ENCODE measurements at regions not wholly inside any gene's neighbourhood (a gene's known extent, or its start where the extent isn't known, plus 50 kb on each side); places are given as distances from the start of the nearest gene placed in this dataset.
"Not testable (repeated sequence)": the region's sequence is repeated elsewhere in the genome, so short reads cannot be mapped to it uniquely, and the experiment has no call there.

DNA sequence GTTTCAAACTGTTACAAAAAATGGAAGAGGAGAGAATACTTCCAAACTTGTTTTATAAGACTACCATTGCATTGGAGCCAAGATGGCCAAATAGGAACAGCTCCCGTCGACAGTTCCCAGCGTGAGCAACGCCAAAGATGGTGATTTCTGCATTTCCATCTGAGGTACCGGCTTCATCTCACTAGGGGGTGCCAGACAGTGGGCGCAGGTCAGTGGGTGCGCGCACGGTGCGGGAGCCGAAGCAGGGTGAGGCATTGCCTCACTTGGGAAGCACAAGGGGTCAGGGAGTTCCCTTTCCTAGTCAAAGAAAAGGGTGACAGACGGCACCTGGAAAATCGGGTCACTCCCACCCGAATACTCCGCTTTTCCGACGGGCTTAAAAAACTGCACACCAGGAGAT is 149.7 kb upstream of the POF1B start:
- not testable (repeated sequence) for DNase-seq (ENCODE audit: low read depth, low spot score)

DNA sequence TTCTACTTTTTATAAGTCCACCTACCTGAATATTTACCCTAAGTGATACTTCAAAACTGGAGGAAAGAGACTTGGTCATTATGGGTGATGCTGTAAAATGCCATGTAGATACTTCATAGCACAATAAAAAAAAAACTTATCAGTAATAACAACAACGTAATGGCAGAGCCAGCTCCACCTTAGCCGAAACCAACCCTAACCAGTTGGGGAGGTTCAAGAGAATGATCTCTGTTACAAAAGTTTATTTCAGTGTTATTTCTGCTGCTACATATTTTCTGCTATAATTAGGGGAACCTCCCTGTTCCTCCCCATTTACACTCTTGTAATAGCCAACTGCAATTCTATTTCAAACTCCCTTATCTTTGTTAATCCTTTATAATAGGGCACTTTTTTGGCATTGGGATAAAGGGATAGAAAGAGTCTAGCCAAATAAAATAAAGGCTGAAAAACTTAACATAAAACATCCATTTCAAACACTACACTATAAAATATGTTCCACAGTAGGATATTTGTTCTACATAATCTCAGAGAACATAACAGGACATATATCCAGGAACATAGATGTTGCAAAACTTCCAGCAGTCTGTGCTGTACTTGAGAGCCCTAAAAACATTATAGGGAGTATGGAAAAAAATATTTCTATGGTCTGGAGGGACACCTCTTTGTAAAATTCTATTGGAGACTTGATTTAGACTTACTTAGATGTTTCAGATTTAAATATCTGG is 138.7 kb upstream of the POF1B start:
- DNase-seq (ENCODE audit: low read depth, low spot score) = no peak

DNA sequence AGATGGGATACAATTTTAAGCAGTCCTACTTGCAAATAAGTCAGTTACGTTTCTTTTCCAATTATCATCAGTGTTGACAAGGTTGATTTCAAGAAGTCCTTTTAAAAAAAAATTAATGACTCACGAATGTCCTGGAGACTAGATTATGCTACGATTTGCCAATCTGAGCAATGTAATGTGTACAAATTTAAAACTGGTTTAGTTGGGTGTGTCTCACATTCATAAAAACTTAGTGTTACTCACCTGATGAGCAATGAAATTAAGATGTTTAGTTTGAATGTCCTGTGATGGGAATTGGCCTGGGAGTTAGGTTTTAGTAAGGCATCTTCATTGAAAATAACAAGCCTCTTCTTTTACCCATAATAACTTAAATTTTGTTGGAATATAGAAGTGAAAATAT is 136.7 kb upstream of the POF1B start:
- no peak for DNase-seq (ENCODE audit: low read depth, low spot score)

DNA sequence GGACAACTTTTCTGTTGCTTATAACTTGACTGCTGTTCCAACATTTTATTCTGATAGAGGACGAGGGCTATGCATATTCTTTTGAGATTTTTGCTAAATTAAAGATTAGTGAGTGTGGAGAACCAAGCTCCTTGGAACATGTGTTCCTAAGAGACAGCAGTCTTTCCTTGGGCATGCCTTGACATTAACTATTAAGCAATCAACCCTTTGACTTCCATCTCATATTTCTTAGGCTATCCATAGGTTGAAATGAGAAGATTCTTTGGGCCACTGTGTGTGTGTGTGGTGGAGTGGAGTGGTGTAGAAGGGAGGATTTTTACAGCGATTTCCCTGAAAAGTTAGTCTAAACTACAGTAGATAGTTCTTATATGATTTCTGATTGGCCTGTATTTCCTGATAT is 127.4 kb upstream of the POF1B start:
- no peak for DNase-seq (ENCODE audit: low read depth, low spot score)

DNA sequence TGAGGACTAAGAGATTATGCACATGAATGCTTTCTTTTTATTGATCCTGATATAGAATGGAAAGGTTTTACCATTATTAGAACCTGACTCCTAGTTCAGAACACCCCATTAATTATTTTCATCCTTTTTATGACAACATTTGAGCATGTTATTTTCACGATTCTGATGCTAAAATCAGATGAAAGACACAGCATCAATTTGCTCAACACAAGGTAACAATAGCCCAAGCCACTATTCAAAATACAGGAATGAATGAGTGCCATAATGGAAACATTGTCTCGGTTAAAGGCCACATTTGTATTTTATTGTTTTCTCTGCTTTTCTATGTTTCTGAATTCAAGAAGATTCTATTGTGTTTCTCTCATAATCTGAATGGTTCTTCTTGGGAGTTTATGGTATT is 126.3 kb upstream of the POF1B start:
- no peak for DNase-seq (ENCODE audit: low read depth, low spot score)

DNA sequence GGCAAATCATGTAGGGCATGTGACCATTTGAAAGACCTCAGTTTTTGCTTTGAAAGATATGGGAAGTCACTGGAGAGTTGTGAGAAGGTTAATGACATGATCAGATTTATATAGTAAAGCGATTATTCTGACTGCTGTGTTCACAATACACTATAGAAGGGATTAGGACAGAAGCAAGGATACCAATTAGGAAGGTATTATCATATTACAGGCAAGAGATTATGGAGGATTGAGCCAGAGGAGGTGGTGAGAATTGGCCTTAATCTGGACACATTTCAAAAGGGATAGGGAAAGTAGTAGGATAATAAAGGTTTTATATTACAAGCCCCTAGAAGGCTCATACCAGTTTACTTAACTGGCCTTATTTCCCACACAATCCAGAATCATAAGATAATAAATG is 124.9 kb upstream of the POF1B start:
- DNase-seq (ENCODE audit: low read depth, low spot score) = no peak

DNA sequence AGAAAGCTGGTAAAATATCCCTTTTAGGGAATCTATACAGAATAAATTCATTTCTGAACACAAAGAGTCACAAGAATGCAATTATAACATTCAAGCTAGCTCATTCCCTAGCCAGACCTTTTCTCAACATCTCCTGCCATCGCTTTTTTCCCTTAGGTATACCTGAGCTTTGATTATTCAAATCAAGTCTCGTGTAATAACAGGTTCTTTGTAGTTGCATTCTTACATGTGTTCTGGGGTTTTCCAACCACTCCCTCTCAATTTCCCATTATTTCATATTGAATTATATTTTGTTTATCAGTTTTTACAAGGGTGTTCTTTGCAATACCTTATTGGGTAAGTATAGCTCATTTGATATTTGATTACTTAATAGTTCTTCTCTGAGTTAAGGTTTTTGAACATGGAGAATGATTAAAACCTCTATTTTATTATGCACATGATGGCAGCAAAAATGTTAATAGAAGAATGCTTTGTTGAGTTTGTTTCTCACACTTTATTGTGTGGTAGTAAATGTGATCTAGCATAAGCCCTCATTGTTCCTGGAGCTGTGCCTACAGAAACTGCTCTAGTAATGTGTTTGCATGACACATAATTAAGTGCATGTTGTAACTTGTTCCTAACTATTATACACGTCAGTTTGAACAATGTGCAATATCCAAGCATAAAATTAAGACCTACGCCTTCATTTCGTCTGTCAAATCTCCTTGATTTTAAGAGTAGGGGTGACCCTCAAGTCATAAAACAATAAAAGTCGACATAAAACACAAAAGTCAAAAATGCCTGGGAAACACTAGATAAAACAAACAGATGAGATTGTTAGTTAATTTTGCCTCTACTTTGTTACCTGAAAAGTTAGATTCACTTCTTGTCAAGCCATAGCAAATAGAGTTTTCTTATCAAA is 124.0 kb upstream of the POF1B start:
- no peak for DNase-seq (ENCODE audit: low read depth, low spot score)

DNA sequence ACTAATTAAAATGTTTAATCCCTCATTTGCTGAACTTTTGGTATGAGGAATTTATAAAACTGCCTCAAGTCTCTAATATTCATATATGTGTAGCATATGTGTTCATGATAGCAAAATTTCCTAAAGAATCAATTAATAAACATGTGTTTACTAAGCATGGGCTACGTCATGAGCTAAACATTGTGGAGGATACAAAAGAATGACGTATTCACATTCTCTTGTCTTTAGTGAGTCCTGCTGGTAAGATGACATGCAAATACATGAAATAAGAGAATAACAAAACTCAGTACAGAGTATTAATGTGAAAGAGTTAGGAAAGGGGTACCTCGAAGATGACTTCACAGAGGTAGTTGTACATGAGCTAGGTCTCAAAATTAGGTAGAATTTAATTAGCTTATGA is 121.9 kb upstream of the POF1B start:
- DNase-seq (ENCODE audit: low read depth, low spot score) = no peak

DNA sequence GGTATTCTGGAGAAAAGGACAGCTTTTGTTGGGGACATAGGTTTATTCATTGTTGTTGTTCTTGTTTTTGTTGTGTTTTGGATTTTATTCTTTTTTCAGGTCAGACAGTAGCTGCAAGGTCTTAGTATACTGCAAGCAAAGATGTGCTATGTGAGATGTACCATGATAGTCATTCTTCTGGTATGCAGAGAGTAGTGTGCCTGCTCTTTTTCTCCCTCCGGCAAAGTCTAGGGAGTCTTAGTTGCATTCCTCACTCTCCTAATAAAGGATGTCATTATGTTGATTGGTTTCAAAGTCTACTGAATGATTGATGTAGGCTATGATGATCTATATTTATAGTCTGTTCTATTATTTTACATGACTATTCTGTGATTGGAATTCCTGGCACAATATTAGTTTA is 119.9 kb upstream of the POF1B start:
- DNase-seq (ENCODE audit: low read depth, low spot score) = no peak

DNA sequence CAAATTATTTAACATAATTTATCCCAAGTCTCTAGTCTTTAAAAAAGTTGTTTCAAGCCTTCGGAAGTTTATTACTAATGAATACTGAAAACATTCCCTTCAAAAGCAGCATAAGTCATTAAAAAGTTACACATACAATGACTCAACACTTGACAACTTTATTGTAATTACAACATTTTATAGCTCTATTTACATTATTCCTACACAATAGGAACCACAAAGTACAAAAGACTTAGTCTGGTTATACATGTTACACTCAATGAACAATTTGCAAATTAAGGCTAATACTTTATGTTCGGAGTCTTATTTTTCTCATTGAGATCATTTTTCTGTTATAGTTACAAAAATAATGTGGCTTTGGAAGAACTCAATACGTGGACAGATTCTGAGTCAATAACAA is 114.4 kb upstream of the POF1B start:
- no peak for DNase-seq (ENCODE audit: low read depth, low spot score)

DNA sequence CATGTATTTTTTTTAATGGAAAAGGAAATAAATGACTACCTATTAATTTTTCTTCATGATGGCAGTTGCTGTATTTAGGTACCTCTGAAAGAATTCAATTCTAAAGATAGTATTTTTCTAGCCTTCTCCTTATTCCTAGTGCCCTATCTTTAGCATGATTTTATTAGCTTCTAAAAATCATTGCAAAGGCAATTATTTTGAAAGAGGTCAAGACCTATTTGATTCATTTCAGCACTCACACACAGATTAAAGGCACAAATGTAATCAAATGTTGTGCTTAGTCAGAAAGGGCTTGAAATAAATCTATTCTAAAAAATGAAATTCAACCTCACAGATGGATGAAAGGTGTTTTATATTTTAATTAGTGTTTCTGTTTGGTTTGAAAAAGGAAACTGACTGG is 74.8 kb upstream of the POF1B start:
- DNase-seq (ENCODE audit: low read depth, low spot score) = no peak

DNA sequence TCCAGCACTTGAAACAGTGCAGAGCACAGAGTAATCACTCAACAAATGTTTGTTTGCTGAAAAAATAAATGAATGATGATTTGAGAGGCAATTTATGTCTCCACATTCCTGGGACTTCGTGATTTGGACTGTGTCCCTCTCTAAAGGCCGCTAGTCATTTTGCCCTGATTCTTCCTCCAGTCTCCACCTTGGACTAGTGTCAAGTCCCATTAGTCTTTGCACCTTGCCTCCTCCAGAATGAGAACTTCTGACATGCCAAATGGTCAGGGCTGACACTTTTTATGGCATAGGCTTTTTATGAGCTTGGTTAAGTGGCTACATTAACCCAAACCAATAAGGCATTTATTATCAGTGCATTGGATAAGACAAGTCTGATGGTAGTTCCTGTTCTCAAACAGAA is 65.1 kb upstream of the POF1B start:
- DNase-seq (ENCODE audit: low read depth, low spot score) = no peak
